ENCODE measurements at regions not wholly inside any gene's neighbourhood (a gene's known extent, or its start where the extent isn't known, plus 50 kb on each side); places are given as distances from the start of the nearest gene placed in this dataset.

- no peak for TF ChIP-seq SUZ12 (IDR thresholded peaks at IDR 0.05; ENCODE audit: extremely low read depth, insufficient read depth, insufficient read length)
- no peak for TF ChIP-seq ZNF274 (IDR thresholded peaks at IDR 0.05; ENCODE audit: low read depth, low read length)
- TF ChIP-seq YY1 (IDR thresholded peaks at IDR 0.05; ENCODE audit: insufficient read depth, insufficient read length), result no peak
Measured at GRCh38 chr3:25992606-25993005, 202.7 kb downstream of the OXSM start.

Measured in NT2/D1 (cell line).